Fibroblast of pulmonary artery (primary cell): ENCODE measurements at regions not wholly inside any gene's neighbourhood (a gene's known extent, or its start where the extent isn't known, plus 50 kb on each side); places are given as distances from the start of the nearest gene placed in this dataset.

ENCODE experiments used
- DNase-seq: peaks from one replicate; pipeline ENCODE4 v3.0.0-alpha.2; 2010; ENCODE audit warnings: low read depth
- H3K4me3 ChIP-seq: replicated peaks from 2 replicates; pipeline ENCODE4 v1.5.1; 2011; ENCODE audit warnings: low read depth, mild to moderate bottlenecking, control low read depth, low read length, moderate library complexity
- TF ChIP-seq, protein P1 (sequence below): IDR thresholded peaks from 2 replicates; pipeline ENCODE4 v1.5.1; 2011; ENCODE audit warnings: mild to moderate bottlenecking, control low read depth, low read length, inconsistent platforms; ENCODE audit errors: missing control alignments

DNA sequence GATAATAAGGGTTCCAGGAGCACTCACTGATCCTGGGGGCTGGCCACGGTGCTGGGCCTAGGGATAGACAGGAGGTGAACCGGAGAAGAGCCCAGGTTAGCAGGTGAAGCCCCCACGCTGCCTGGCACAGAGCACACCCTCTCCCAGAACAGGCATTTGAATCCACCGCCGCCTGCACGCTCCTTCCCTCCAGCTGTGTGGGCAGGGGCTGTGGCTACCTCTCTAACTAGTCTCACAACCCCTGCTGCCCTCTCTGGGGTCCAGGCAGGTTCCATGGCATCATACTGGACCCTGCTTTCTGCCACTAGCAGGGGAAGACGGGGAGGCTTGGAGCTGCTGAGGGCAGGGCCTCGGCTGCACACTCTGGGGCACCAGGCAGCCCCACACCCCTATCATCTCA, 358.0 kb downstream of the CTTN start:
- TF ChIP-seq, protein P1, sequence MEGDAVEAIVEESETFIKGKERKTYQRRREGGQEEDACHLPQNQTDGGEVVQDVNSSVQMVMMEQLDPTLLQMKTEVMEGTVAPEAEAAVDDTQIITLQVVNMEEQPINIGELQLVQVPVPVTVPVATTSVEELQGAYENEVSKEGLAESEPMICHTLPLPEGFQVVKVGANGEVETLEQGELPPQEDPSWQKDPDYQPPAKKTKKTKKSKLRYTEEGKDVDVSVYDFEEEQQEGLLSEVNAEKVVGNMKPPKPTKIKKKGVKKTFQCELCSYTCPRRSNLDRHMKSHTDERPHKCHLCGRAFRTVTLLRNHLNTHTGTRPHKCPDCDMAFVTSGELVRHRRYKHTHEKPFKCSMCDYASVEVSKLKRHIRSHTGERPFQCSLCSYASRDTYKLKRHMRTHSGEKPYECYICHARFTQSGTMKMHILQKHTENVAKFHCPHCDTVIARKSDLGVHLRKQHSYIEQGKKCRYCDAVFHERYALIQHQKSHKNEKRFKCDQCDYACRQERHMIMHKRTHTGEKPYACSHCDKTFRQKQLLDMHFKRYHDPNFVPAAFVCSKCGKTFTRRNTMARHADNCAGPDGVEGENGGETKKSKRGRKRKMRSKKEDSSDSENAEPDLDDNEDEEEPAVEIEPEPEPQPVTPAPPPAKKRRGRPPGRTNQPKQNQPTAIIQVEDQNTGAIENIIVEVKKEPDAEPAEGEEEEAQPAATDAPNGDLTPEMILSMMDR = no peak
- no peak overlapping the region for H3K4me3 ChIP-seq
- DNase-seq = no peak

DNA sequence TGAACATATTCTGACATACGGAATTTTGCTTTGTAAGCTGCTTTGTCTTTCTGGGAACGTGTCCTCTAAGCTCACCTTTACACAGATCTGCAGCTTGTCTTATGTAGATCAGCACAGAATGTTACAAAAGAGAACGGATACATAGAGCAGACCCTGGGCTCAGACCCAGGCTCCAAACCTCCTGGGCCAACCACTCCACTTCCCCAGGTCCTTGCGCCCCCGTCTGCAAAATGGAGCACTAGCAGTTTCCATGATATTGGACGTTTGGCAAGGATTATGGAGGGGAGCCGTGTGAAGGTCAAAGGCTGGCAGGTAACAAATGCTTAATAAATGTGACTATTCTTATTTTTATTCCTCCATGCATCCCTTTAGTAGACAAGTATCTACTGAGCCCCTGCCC, 358.4 kb downstream of the CTTN start:
- H3K4me3 ChIP-seq = no peak overlapping the region
- TF ChIP-seq, protein P1 = no peak
- no peak for DNase-seq

DNA sequence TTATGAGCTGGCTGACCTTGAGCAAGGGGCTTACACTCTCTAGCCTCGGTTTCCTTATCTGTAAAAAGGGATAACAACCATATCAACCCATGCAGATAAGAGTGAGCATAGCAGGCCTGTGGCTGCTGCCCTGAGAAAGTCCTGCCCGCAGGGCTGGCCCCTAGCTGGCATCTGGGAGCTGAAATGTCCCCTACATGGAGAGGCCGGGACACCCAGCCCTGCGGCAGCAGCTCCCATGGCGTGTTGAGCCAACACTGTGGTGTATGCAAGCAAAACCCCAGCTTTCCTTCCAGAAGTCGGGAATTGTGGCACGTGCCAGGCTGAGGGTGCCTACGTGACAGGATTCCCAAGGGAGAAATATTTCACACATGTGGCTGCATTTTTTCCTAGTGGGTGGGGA, 358.9 kb downstream of the CTTN start:
- no peak overlapping the region for H3K4me3 ChIP-seq
- no peak for DNase-seq
- TF ChIP-seq, protein P1 = no peak

DNA sequence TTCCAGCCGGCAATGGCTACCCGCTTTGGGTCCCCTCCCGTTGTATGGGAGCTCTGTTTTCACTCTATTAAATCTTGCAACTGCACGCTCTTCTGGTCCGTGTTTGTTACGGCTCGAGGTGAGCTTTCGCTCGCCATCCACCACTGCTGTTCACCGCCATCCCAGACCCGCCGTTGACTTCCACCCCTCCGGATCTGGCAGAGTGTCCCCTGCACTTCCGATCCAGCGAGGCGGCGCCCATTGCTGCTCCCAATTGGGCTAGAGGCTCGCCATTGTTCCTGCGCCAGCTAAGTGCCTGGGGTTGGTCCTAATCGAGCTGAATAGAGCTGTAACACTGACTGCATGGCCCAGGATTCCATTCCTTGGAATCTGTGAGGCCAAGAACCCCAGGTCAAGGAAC, 359.9 kb downstream of the CTTN start:
- no peak for DNase-seq
- TF ChIP-seq, protein P1 = no peak
- no peak overlapping the region for H3K4me3 ChIP-seq

DNA sequence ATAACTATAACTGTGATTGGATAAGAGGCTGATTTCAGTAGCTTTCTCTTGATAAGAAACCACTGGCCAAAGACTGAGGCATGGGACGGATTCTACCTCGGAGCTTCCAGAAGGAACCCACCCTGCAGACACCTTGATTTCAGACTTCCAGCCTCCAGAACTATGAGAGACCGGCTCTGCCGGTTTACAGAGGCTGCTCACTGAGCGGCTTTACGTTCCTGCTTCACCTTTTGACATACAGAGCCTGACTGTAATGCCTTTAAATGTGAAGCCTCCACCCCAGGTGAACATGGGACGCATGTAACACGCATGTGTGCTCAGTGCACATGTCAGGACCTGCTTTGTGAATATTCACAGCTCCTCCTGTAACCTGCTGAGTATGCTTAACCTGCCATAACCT, 361.5 kb downstream of the CTTN start:
- H3K4me3 ChIP-seq = no peak overlapping the region
- TF ChIP-seq, protein P1 = no peak
- no peak for DNase-seq

DNA sequence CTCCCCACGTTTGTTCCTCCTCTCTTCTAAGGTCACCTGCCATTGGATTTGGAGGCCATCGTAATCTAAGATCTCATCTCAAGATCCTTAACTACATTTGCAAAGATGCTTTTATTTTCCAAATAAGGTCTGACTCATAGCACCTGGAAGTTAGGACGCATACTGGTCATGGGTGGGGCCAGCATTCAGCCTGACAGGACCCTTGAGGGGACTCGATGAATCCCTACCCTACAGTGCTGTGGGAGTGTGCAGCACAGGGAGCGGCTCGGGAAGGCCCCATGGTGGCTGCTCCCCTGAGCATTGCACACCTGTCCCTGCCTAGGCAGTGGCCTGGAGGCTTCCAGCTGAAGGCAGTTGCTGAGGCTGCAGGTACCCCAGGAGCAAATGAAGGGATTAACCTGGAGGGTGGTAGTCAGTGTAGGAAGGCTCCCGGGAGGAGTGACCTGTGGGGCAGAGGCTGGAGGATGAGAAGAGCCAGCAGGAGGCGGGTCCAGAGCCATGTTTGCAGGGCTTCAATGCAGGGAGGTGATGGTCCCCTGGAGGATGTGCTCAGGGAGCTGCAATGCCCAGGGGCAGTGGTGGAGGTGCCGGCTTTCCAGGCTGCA, 362.2 kb downstream of the CTTN start:
- no peak for DNase-seq
- no peak overlapping the region for H3K4me3 ChIP-seq
- TF ChIP-seq, protein P1 = no peak

DNA sequence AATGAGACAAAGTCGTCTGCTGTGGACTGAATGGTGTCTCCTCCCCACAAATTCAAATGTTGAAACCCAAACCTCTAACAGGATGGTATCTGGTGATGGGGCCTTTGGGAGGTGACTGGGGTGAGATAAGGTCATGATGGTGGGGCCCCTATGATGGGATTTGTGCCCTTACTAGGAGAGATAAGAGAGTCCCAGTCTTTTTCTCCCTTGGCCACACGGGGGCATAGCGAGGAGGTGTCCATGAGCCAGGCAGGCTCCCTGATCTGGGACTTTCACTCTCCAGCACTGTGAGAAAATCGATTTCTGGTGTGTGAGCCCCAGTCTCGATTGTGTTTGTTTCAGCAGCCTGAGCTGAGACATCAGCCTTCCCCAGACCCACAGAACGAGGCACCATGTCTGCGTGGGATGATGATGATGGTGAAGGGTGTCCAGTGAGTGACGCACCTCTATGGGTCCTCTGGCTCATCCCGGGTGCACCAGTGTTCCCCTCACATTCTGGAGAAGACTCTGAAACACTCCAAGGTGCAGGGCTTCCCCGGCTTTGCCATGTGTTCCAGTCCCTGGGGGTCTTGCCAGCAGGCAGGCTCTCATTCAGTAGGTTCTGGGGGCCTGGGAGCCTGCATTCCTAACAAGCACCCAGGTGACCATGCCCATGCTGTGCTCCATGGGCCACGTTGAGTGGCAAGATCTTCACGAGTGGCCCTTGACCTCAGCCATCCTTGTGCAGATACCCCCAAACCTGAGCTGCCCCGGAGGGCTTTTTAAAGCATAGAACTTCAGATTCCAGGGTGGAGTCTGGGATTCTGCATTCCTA, 363.0 kb downstream of the CTTN start:
- TF ChIP-seq, protein P1 = no peak
- H3K4me3 ChIP-seq = no peak overlapping the region
- DNase-seq = no peak
